ENCODE measurements at regions not wholly inside any gene's neighbourhood (a gene's known extent, or its start where the extent isn't known, plus 50 kb on each side); places are given as distances from the start of the nearest gene placed in this dataset.

GRCh38 chr9:26537211-26537610 lies 355.4 kb downstream of the CAAP1 start:
- Histone ChIP-seq H3K36me3 (ENCODE audit: control insufficient read depth, insufficient read depth, low read length) (no peaks in the 10 kb centered on the region), H3K4me1 (ENCODE audit: control insufficient read depth, insufficient read depth, low read length) (no peaks in the 10 kb centered on the region), H3K27me3 (ENCODE audit: control insufficient read depth, insufficient read depth, low read length) (no peaks in the 10 kb centered on the region), H3K4me3 (ENCODE audit: low read depth in 2 of 2, low read length in 2 of 2) (no peak overlapping the region), H3K9me3 (ENCODE audit: control insufficient read depth, insufficient read depth, low read depth, low read length) (no peaks in the 10 kb centered on the region), H3K27ac (ENCODE audit: low read length) (no peak overlapping the region)
- BruUV-seq (replicated peaks), result no TSS peak
- in situ Hi-C loops (cut with HindIII; ENCODE audit: low pct_unique_long_range_greater_than_20kb, low sequenced_read_pairs), result no loop called here
- ATAC-seq (no peak), DNase-seq (ENCODE audit: low read depth, low spot score) (no peak)
- CTCF ChIA-PET, result no interaction called here
- intact Hi-C loops (cut with micrococcal nuclease; ENCODE audit: unreplicated experiment), result no loop called here
- POLR2A ChIA-PET, result no interaction called here
- TF ChIP-seq POLR2AphosphoS5 (IDR thresholded peaks at IDR 0.05; ENCODE audit: low read depth, low read length), result no peak
- TF ChIP-seq, protein P1, sequence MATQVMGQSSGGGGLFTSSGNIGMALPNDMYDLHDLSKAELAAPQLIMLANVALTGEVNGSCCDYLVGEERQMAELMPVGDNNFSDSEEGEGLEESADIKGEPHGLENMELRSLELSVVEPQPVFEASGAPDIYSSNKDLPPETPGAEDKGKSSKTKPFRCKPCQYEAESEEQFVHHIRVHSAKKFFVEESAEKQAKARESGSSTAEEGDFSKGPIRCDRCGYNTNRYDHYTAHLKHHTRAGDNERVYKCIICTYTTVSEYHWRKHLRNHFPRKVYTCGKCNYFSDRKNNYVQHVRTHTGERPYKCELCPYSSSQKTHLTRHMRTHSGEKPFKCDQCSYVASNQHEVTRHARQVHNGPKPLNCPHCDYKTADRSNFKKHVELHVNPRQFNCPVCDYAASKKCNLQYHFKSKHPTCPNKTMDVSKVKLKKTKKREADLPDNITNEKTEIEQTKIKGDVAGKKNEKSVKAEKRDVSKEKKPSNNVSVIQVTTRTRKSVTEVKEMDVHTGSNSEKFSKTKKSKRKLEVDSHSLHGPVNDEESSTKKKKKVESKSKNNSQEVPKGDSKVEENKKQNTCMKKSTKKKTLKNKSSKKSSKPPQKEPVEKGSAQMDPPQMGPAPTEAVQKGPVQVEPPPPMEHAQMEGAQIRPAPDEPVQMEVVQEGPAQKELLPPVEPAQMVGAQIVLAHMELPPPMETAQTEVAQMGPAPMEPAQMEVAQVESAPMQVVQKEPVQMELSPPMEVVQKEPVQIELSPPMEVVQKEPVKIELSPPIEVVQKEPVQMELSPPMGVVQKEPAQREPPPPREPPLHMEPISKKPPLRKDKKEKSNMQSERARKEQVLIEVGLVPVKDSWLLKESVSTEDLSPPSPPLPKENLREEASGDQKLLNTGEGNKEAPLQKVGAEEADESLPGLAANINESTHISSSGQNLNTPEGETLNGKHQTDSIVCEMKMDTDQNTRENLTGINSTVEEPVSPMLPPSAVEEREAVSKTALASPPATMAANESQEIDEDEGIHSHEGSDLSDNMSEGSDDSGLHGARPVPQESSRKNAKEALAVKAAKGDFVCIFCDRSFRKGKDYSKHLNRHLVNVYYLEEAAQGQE (IDR thresholded peaks at IDR 0.05; ENCODE audit: insufficient read depth in 1 of 2, low read depth in 2 of 2, low read length in 1 of 2), result no peak
- no peak for TF ChIP-seq CTCF (IDR thresholded peaks at IDR 0.05)
- no peak for TF ChIP-seq TCF7L2 (IDR thresholded peaks at IDR 0.05; ENCODE audit: low read depth, low read length)
- no peak for TF ChIP-seq SIN3A (IDR thresholded peaks at IDR 0.05; ENCODE audit: borderline replicate concordance, insufficient read depth, low read depth, low read length)

GRCh38 chr9:26535151-26535550 lies 357.5 kb downstream of the CAAP1 start:
- H3K9me3 ChIP-seq (ENCODE audit: control insufficient read depth, insufficient read depth, low read depth, low read length), result no peaks in the 10 kb centered on the region
- CTCF ChIA-PET, result no interaction called here
- POLR2A ChIA-PET, result no interaction called here

More at GRCh38 chr9:26535151-26535550, 357.5 kb downstream of the CAAP1 start:
- Histone ChIP-seq H3K36me3 (ENCODE audit: control insufficient read depth, insufficient read depth, low read length) (no peaks in the 10 kb centered on the region), H3K27me3 (ENCODE audit: control insufficient read depth, insufficient read depth, low read length) (no peaks in the 10 kb centered on the region), H3K4me3 (ENCODE audit: low read depth in 2 of 2, low read length in 2 of 2) (no peak overlapping the region), H3K27ac (ENCODE audit: low read length) (no peak overlapping the region), H3K4me1 (ENCODE audit: control insufficient read depth, insufficient read depth, low read length) (no peaks in the 10 kb centered on the region)
- DNase-seq (ENCODE audit: low read depth, low spot score), result no peak
- TF ChIP-seq, protein P1 (IDR thresholded peaks at IDR 0.05; ENCODE audit: insufficient read depth in 1 of 2, low read depth in 2 of 2, low read length in 1 of 2), result no peak
- TF ChIP-seq SIN3A (IDR thresholded peaks at IDR 0.05; ENCODE audit: borderline replicate concordance, insufficient read depth, low read depth, low read length) (no peak), POLR2AphosphoS5 (IDR thresholded peaks at IDR 0.05; ENCODE audit: low read depth, low read length) (no peak), TCF7L2 (IDR thresholded peaks at IDR 0.05; ENCODE audit: low read depth, low read length) (no peak)
- intact Hi-C loops (cut with micrococcal nuclease; ENCODE audit: unreplicated experiment), result no loop called here
- in situ Hi-C loops (cut with HindIII; ENCODE audit: low pct_unique_long_range_greater_than_20kb, low sequenced_read_pairs), result no loop called here
- no TSS peak for BruUV-seq (replicated peaks)
- no peak for ATAC-seq
